Neural cell (in vitro differentiated cells): ENCODE measurements at regions not wholly inside any gene's neighbourhood (a gene's known extent, or its start where the extent isn't known, plus 50 kb on each side); places are given as distances from the start of the nearest gene placed in this dataset.

Experiments used
- H2AFZ ChIP-seq: fragments of 200-600, 300-800 bp; sonication (generic), shearing (Covaris generic); 2 replicates; pipeline ENCODE4 v1.6.0; 2014; ENCODE audit warnings: low read depth, mild to moderate bottlenecking, antibody characterized with exemption, low read length, moderate library complexity
- H3F3A ChIP-seq: fragments of 200-600 bp; shearing (Covaris generic); 2 replicates; pipeline ENCODE4 v1.6.1; 2016; ENCODE audit warnings: mild to moderate bottlenecking, moderate library complexity, mixed read lengths, antibody characterized with exemption, low read length; ENCODE audit not compliant: insufficient read depth, poor library complexity, severe bottlenecking
- H3K27ac ChIP-seq: fragments of 200-600, 300-800 bp; sonication (generic), shearing (Covaris generic); 2 replicates; pipeline ENCODE4 v1.5.1; 2014; ENCODE audit warnings: mild to moderate bottlenecking, low read length, moderate library complexity
- H3K27me3 ChIP-seq: fragments of 300-800, 200-600 bp; sonication (generic), shearing (Covaris generic); 2 replicates; pipeline ENCODE4 v1.6.0; 2014; ENCODE audit warnings: mild to moderate bottlenecking, low read depth, low read length, moderate library complexity; ENCODE audit not compliant: insufficient read depth
- H3K36me3 ChIP-seq: fragments of 300-800, 200-600 bp; sonication (generic), shearing (Covaris generic); 2 replicates; pipeline ENCODE4 v1.5.1; 2014; ENCODE audit warnings: mild to moderate bottlenecking, antibody characterized with exemption, low read length, moderate library complexity; ENCODE audit not compliant: insufficient read depth
- H3K4me2 ChIP-seq: fragments of 300-800, 200-600 bp; sonication (generic), shearing (Covaris generic); 2 replicates; pipeline ENCODE4 v1.6.0; 2014; ENCODE audit warnings: mild to moderate bottlenecking, low read length
- H3K4me3 ChIP-seq: fragments of 300-800, 200-600 bp; sonication (generic), shearing (Covaris generic); 2 replicates; pipeline ENCODE4 v1.5.1; 2014; ENCODE audit warnings: mild to moderate bottlenecking, low read length, moderate library complexity
- H3K79me2 ChIP-seq: fragments of 200-600 bp; shearing (Covaris generic); replicated peaks from 2 replicates; pipeline ENCODE4 v1.6.0; 2014; ENCODE audit warnings: mild to moderate bottlenecking, low read length, moderate library complexity; ENCODE audit not compliant: insufficient read depth
- H3K9ac ChIP-seq: fragments of 300-800, 200-600 bp; sonication (generic), shearing (Covaris generic); 2 replicates; pipeline ENCODE4 v1.6.1; 2016; ENCODE audit warnings: mild to moderate bottlenecking, low read length, mixed read lengths
- H3K9me2 ChIP-seq: fragments of 200-600 bp; shearing (Covaris generic); 2 replicates; pipeline ENCODE4 v1.6.1; 2016; ENCODE audit warnings: mild to moderate bottlenecking, low read length, mixed read lengths; ENCODE audit not compliant: insufficient read depth
- H3K9me3 ChIP-seq: fragments of 200-600, 300-800 bp; sonication (generic), shearing (Covaris generic); 2 replicates; pipeline ENCODE4 v1.6.1; 2016; ENCODE audit warnings: mild to moderate bottlenecking, mixed run types, low read length, moderate library complexity, mixed read lengths
- H4K20me1 ChIP-seq: fragments of 200-600 bp; shearing (Covaris generic); 2 replicates; pipeline ENCODE4 v1.6.1; 2016; ENCODE audit warnings: mild to moderate bottlenecking, mixed run types; ENCODE audit not compliant: insufficient read depth
- EP300 ChIP-seq: fragments of 450-650 bp; conservative IDR thresholded peaks from 2 replicates; pipeline ENCODE4 v1.6.1; 2014; ENCODE audit warnings: antibody characterized with exemption, mild to moderate bottlenecking, moderate library complexity; ENCODE audit not compliant: poor library complexity, severe bottlenecking
- EZH2 ChIP-seq: fragments of 200-600, 300-800 bp; shearing (Covaris generic), sonication (generic); IDR thresholded peaks from 2 replicates; pipeline ENCODE4 v1.6.1; 2014; ENCODE audit warnings: antibody characterized with exemption, low read length, borderline replicate concordance, mild to moderate bottlenecking; ENCODE audit not compliant: insufficient read depth, poor library complexity, severe bottlenecking
- MXI1 ChIP-seq: fragments of 450-650 bp; conservative IDR thresholded peaks from 2 replicates; pipeline ENCODE4 v1.6.1; 2014; ENCODE audit warnings: antibody characterized with exemption, mild to moderate bottlenecking; ENCODE audit not compliant: poor library complexity, severe bottlenecking
- POLR2AphosphoS5 ChIP-seq: IDR thresholded peaks from 2 replicates; pipeline ENCODE4 v1.6.1; 2012
- RAD21 ChIP-seq: fragments of 450-650 bp; conservative IDR thresholded peaks from 2 replicates; pipeline ENCODE4 v1.6.1; 2014; ENCODE audit warnings: antibody characterized with exemption, mild to moderate bottlenecking, moderate library complexity
- SMC3 ChIP-seq: fragments of 450-650 bp; conservative IDR thresholded peaks from 2 replicates; pipeline ENCODE4 v1.6.1; 2014; ENCODE audit warnings: antibody characterized with exemption, mild to moderate bottlenecking, moderate library complexity; ENCODE audit not compliant: poor library complexity
- TAF1 ChIP-seq: IDR thresholded peaks from 2 replicates; pipeline ENCODE4 v1.6.1; 2012; ENCODE audit warnings: low read depth
- TF ChIP-seq, protein P1 (sequence below): IDR thresholded peaks from 2 replicates; pipeline ENCODE4 v1.6.1; 2012; ENCODE audit warnings: borderline replicate concordance
- TF ChIP-seq, protein P2 (sequence below): fragments of 450-650 bp; IDR thresholded peaks from 2 replicates; pipeline ENCODE4 v1.5.1; 2014; ENCODE audit warnings: antibody characterized with exemption, mild to moderate bottlenecking, moderate library complexity; ENCODE audit not compliant: poor library complexity, severe bottlenecking

DNA sequence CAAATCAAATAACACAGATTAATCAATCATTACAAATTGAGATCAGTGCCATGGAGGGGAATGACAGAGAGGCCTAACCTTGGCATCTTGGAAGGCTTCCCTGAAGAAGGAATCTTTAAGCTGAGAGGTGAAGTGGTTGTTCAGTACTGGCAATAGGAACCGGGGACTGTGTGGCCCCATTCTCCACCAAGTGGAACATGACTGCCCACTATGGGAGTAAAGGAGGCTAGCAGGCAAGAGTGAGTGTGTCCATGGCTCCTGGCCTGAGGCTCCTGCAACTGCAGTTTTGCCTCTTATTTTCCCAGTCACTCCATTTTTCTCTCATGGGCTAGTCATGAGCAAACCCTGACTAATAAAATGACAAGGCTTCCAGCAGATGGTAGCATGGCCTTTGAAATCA is 112.2 kb upstream of the GJB5 start:
- no peaks in the 10 kb centered on the region for H3K79me2 ChIP-seq
- no peaks in the 10 kb centered on the region for H3K9me3 ChIP-seq
- no peaks in the 10 kb centered on the region for H4K20me1 ChIP-seq
- H3K27ac ChIP-seq, result no peak overlapping the region
- H3F3A ChIP-seq, result no peaks in the 10 kb centered on the region
- no peaks in the 10 kb centered on the region for H3K36me3 ChIP-seq
- no peaks in the 10 kb centered on the region for H3K27me3 ChIP-seq
- H3K4me2 ChIP-seq, result no peak overlapping the region
- H3K9ac ChIP-seq, result no peak overlapping the region
- TF ChIP-seq TAF1 (no peak), MXI1 (no peak), POLR2AphosphoS5 (no peak), SMC3 (no peak), EZH2 (no peak), EP300 (no peak), RAD21 (no peak)
- TF ChIP-seq, protein P1, sequence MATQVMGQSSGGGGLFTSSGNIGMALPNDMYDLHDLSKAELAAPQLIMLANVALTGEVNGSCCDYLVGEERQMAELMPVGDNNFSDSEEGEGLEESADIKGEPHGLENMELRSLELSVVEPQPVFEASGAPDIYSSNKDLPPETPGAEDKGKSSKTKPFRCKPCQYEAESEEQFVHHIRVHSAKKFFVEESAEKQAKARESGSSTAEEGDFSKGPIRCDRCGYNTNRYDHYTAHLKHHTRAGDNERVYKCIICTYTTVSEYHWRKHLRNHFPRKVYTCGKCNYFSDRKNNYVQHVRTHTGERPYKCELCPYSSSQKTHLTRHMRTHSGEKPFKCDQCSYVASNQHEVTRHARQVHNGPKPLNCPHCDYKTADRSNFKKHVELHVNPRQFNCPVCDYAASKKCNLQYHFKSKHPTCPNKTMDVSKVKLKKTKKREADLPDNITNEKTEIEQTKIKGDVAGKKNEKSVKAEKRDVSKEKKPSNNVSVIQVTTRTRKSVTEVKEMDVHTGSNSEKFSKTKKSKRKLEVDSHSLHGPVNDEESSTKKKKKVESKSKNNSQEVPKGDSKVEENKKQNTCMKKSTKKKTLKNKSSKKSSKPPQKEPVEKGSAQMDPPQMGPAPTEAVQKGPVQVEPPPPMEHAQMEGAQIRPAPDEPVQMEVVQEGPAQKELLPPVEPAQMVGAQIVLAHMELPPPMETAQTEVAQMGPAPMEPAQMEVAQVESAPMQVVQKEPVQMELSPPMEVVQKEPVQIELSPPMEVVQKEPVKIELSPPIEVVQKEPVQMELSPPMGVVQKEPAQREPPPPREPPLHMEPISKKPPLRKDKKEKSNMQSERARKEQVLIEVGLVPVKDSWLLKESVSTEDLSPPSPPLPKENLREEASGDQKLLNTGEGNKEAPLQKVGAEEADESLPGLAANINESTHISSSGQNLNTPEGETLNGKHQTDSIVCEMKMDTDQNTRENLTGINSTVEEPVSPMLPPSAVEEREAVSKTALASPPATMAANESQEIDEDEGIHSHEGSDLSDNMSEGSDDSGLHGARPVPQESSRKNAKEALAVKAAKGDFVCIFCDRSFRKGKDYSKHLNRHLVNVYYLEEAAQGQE, result no peak
- TF ChIP-seq, protein P2, sequence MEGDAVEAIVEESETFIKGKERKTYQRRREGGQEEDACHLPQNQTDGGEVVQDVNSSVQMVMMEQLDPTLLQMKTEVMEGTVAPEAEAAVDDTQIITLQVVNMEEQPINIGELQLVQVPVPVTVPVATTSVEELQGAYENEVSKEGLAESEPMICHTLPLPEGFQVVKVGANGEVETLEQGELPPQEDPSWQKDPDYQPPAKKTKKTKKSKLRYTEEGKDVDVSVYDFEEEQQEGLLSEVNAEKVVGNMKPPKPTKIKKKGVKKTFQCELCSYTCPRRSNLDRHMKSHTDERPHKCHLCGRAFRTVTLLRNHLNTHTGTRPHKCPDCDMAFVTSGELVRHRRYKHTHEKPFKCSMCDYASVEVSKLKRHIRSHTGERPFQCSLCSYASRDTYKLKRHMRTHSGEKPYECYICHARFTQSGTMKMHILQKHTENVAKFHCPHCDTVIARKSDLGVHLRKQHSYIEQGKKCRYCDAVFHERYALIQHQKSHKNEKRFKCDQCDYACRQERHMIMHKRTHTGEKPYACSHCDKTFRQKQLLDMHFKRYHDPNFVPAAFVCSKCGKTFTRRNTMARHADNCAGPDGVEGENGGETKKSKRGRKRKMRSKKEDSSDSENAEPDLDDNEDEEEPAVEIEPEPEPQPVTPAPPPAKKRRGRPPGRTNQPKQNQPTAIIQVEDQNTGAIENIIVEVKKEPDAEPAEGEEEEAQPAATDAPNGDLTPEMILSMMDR, result no peak
- H3K4me3 ChIP-seq, result no peak overlapping the region
- no peaks in the 10 kb centered on the region for H3K9me2 ChIP-seq
- no peak overlapping the region for H2AFZ ChIP-seq

DNA sequence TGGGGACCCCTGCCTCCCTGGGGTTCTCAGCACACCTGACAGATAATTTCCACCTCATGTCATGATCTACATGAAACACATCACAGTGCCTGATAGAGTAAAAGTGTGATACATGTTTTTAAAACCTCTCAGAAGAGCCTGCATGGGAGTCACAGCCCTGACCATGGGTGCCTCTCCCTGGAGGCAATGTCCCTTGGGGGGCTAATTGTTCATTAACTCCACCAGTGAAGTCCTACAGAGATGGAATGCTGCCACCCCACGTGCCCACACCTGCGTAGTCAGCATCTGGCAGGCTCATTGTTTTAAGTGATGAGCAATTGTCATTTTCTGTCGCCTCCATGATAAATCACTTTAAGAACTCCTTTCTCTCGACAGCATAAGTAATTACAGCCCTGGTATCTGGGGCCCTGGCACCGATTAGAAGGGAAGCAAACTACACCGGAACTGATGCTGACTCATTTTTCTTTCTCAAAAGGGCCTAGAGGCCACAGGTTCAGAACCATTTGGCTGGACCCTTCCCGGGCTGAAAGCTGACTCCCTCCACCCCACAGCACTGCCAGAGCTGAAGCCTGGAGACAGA is 109.6 kb upstream of the GJB5 start:
- H3K36me3 ChIP-seq, result no peaks in the 10 kb centered on the region
- no peak overlapping the region for H2AFZ ChIP-seq
- no peaks in the 10 kb centered on the region for H4K20me1 ChIP-seq
- no peak overlapping the region for H3K27ac ChIP-seq
- H3F3A ChIP-seq, result no peaks in the 10 kb centered on the region
- TF ChIP-seq SMC3, result no peak
- TF ChIP-seq EP300, result no peak
- no peak for TF ChIP-seq TAF1
- TF ChIP-seq, protein P1, result no peak
- no peak for TF ChIP-seq EZH2
- no peak for TF ChIP-seq RAD21
- TF ChIP-seq, protein P2, result no peak
- TF ChIP-seq MXI1, result no peak
- no peaks in the 10 kb centered on the region for H3K79me2 ChIP-seq
- no peak overlapping the region for H3K4me2 ChIP-seq
- no peak overlapping the region for H3K9ac ChIP-seq
- H3K27me3 ChIP-seq, result no peaks in the 10 kb centered on the region
- no peaks in the 10 kb centered on the region for H3K9me2 ChIP-seq
- no peak overlapping the region for H3K4me3 ChIP-seq
- no peaks in the 10 kb centered on the region for H3K9me3 ChIP-seq
